Fibroblast of pulmonary artery (primary cell): ENCODE measurements at regions not wholly inside any gene's neighbourhood (a gene's known extent, or its start where the extent isn't known, plus 50 kb on each side); places are given as distances from the start of the nearest gene placed in this dataset.

Source experiments
- DNase-seq: peaks from one replicate; pipeline ENCODE4 v3.0.0-alpha.2; 2010; ENCODE audit warnings: low read depth
- H3K4me3 ChIP-seq: replicated peaks from 2 replicates; pipeline ENCODE4 v1.5.1; 2011; ENCODE audit warnings: low read depth, mild to moderate bottlenecking, control low read depth, low read length, moderate library complexity
- TF ChIP-seq, protein P1 (sequence below): IDR thresholded peaks from 2 replicates; pipeline ENCODE4 v1.5.1; 2011; ENCODE audit warnings: mild to moderate bottlenecking, control low read depth, low read length, inconsistent platforms; ENCODE audit errors: missing control alignments

DNA sequence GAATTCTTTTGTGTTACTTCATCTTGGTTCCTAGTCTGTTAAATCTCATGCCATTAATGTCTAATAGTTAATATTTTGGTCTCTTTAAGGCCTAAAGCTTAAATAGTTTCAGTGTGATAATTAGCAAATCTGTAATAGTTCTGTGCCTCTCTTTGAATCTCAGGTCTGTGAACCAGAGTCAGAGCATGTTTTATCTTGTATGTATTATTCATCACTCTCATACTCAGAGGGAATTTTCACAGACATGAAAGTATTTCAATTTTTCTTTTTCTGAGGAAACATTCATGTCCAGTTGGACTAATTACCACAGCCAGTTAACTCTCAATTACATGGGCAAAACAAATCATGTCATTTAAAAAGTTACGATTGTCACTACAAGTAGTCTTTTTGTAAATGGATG, 931.9 kb upstream of the SLC39A10 start:
- no peak for DNase-seq
- TF ChIP-seq, protein P1, sequence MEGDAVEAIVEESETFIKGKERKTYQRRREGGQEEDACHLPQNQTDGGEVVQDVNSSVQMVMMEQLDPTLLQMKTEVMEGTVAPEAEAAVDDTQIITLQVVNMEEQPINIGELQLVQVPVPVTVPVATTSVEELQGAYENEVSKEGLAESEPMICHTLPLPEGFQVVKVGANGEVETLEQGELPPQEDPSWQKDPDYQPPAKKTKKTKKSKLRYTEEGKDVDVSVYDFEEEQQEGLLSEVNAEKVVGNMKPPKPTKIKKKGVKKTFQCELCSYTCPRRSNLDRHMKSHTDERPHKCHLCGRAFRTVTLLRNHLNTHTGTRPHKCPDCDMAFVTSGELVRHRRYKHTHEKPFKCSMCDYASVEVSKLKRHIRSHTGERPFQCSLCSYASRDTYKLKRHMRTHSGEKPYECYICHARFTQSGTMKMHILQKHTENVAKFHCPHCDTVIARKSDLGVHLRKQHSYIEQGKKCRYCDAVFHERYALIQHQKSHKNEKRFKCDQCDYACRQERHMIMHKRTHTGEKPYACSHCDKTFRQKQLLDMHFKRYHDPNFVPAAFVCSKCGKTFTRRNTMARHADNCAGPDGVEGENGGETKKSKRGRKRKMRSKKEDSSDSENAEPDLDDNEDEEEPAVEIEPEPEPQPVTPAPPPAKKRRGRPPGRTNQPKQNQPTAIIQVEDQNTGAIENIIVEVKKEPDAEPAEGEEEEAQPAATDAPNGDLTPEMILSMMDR, result no peak
- no peak overlapping the region for H3K4me3 ChIP-seq

GRCh38 chr2:194723446-194723845, 933.6 kb upstream of the SLC39A10 start:
- H3K4me3 ChIP-seq, result no peak overlapping the region
- TF ChIP-seq, protein P1, result no peak
- no peak for DNase-seq

GRCh38 chr2:194721227-194721626, 935.8 kb upstream of the SLC39A10 start:
- TF ChIP-seq, protein P1, result no peak
- no peak overlapping the region for H3K4me3 ChIP-seq
- no peak for DNase-seq

DNA sequence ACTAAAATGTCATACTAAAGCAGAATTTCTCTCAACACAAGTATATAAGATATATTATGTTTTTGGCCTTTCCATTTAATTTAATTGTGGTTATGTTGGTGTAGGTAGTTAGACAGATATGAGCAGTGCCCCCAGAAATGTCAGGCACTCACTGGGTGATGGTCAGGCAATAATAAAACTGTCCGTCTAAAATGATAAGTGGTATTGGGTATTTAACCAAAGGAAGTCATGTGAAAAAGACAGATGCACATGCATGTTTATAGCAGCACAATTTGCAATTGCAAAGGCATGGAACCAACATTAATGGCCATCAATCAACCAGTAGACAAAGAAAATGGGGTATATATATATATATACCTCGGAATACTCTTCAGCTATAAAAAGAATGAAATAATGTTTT, 936.6 kb upstream of the SLC39A10 start:
- no peak overlapping the region for H3K4me3 ChIP-seq
- DNase-seq, result no peak
- TF ChIP-seq, protein P1, result no peak

DNA sequence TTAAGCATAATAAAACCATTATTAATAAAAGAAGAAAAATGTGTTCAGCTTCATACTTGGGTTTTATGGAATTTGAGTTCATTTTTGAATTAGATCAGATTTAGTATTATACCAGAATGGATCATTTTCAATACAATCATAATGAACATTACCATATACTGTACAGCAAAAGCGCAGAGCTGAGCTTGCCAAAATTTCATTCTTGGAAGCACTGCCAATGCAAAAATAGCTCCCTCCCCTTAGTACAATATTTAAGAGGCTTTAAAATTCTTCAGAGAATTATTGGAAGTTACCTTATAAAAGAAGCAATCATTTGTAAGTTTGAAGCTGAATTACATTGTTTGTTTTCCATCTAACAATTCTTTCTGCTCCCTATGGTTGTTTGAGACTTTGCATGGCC, 938.1 kb upstream of the SLC39A10 start:
- H3K4me3 ChIP-seq, result no peak overlapping the region
- no peak for DNase-seq
- TF ChIP-seq, protein P1, result no peak

DNA sequence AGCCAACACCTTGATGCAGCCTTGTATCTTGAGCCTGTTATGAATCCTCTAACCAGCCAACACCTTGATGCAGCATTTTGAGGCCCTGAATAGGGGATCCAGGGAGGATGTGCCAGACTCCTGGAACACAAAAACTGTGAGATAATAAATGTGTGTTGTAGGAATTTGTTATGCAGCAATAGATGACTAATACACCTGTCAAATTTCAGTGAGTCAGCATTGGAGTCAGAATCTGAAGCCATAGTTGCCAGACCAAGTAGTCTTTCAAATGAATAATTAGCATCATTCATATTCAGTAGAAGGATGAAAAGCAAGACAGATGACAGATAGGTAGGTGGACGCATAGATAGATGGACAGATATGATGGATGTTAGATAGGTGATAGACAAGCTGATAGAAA, 942.5 kb upstream of the SLC39A10 start:
- no peak for DNase-seq
- TF ChIP-seq, protein P1, result no peak
- no peak overlapping the region for H3K4me3 ChIP-seq

DNA sequence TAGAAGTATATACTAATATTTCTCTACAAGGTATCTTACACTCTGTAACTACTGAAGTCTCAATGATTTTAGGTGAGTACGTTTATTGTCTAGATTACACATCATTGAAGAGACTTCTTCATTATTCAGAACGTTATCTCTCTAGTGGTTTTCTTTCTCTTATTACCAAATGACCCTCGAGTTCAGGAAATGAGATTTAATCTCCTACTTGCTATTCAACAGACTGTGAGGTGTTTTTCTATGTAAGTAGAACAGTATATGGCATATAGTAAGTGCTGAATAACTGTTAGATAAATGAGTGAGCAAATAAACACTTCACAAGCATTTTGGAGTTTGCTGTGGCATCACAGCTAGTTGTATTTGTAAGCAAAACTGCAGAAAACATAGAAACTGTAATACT, 947.2 kb upstream of the SLC39A10 start:
- TF ChIP-seq, protein P1, result no peak
- no peak overlapping the region for H3K4me3 ChIP-seq
- DNase-seq, result no peak
